Gastrocnemius medialis (tissue), 4 donors: ENCODE measurements at regions not wholly inside any gene's neighbourhood (a gene's known extent, or its start where the extent isn't known, plus 50 kb on each side); places are given as distances from the start of the nearest gene placed in this dataset.

Experiments used
- POLR2A ChIP-seq, 2 donors: fragments of 450-650 bp; IDR thresholded peaks; one replicate each; pipeline ENCODE4 v1.6.1; 2017; ENCODE audit warnings: antibody characterized with exemption in 2 of 2, mild to moderate bottlenecking in 2 of 2, moderate library complexity in 2 of 2
- TF ChIP-seq, protein P1 (sequence below), 5 experiments: fragments of 450-650 bp in 3 of 5; fragments of 200-600 bp in 2 of 5; sonication (generic) in 2 of 5; IDR thresholded peaks in 4 of 5; conservative IDR thresholded peaks in 1 of 5; 1 replicate in 4 of 5; 2 replicates in 1 of 5; pipeline ENCODE4 v1.5.1; 2016 to 2019; ENCODE audit warnings: antibody characterized with exemption in 5 of 5, mild to moderate bottlenecking in 3 of 5, moderate library complexity in 3 of 5

GRCh38 chr15:20367093-20367492 lies 174.5 kb downstream of the GOLGA6L6 start:
- TF ChIP-seq, protein P1, sequence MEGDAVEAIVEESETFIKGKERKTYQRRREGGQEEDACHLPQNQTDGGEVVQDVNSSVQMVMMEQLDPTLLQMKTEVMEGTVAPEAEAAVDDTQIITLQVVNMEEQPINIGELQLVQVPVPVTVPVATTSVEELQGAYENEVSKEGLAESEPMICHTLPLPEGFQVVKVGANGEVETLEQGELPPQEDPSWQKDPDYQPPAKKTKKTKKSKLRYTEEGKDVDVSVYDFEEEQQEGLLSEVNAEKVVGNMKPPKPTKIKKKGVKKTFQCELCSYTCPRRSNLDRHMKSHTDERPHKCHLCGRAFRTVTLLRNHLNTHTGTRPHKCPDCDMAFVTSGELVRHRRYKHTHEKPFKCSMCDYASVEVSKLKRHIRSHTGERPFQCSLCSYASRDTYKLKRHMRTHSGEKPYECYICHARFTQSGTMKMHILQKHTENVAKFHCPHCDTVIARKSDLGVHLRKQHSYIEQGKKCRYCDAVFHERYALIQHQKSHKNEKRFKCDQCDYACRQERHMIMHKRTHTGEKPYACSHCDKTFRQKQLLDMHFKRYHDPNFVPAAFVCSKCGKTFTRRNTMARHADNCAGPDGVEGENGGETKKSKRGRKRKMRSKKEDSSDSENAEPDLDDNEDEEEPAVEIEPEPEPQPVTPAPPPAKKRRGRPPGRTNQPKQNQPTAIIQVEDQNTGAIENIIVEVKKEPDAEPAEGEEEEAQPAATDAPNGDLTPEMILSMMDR (IDR thresholded peaks at IDR 0.05 in 4 of 5, conservative IDR thresholded peaks at IDR 0.05 in 1 of 5) = no peak
- no peak for TF ChIP-seq POLR2A (IDR thresholded peaks at IDR 0.05)
